ENCODE measurements at regions not wholly inside any gene's neighbourhood (a gene's known extent, or its start where the extent isn't known, plus 50 kb on each side); places are given as distances from the start of the nearest gene placed in this dataset.

- TF ChIP-seq, protein P1, sequence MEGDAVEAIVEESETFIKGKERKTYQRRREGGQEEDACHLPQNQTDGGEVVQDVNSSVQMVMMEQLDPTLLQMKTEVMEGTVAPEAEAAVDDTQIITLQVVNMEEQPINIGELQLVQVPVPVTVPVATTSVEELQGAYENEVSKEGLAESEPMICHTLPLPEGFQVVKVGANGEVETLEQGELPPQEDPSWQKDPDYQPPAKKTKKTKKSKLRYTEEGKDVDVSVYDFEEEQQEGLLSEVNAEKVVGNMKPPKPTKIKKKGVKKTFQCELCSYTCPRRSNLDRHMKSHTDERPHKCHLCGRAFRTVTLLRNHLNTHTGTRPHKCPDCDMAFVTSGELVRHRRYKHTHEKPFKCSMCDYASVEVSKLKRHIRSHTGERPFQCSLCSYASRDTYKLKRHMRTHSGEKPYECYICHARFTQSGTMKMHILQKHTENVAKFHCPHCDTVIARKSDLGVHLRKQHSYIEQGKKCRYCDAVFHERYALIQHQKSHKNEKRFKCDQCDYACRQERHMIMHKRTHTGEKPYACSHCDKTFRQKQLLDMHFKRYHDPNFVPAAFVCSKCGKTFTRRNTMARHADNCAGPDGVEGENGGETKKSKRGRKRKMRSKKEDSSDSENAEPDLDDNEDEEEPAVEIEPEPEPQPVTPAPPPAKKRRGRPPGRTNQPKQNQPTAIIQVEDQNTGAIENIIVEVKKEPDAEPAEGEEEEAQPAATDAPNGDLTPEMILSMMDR (IDR thresholded peaks at IDR 0.05), result no peak
- TF ChIP-seq POLR2AphosphoS5 (IDR thresholded peaks at IDR 0.05; ENCODE audit: insufficient read depth in 1 of 2, low read depth in 1 of 2), result no peak
These were observed 273.8 kb upstream of the CLNK start for GRCh38 chr4:10958226-10958856.
